ENCODE measurements at regions not wholly inside any gene's neighbourhood (a gene's known extent, or its start where the extent isn't known, plus 50 kb on each side); places are given as distances from the start of the nearest gene placed in this dataset.
"Not testable (repeated sequence)": the region's sequence is repeated elsewhere in the genome, so short reads cannot be mapped to it uniquely, and the experiment has no call there.

DNA sequence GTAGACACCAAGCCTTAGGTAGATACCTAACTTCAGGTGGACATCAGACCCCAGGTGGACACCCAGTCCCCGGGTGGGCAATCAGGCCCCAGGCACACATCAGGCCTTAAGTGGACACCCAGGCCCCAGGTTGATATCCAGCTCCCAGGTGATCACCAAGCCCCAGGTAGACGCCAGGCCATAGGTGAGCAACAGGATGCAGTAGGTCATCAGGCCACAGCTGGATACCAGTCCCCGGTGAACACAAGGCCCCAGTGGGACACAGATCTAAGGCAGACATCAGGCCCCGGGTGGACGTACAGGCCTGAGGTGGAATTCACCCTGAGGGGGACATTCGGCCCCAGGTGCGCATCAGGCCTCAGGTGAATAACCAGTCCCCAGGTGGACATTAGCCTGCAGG lies 201.0 kb downstream of the POTEM start:
- not testable (repeated sequence) for TF ChIP-seq CTCF, POLR2A (IDR thresholded peaks at IDR 0.05)

Data from sigmoid colon (tissue), 3 donors.